Choroid plexus epithelial cell (primary cell): ENCODE measurements at regions not wholly inside any gene's neighbourhood (a gene's known extent, or its start where the extent isn't known, plus 50 kb on each side); places are given as distances from the start of the nearest gene placed in this dataset.
"Not testable (repeated sequence)": the region's sequence is repeated elsewhere in the genome, so short reads cannot be mapped to it uniquely, and the experiment has no call there.

ENCODE experiments used
- DNase-seq: peaks from one replicate; pipeline ENCODE4 v3.0.0-alpha.2; 2010; ENCODE audit warnings: low read depth
- H3K4me3 ChIP-seq: 2 replicates; pipeline ENCODE4 v1.5.1; 2011; ENCODE audit warnings: low read depth, mild to moderate bottlenecking, control low read depth, low read length, moderate library complexity
- CTCF ChIP-seq: conservative IDR thresholded peaks from 2 replicates; pipeline ENCODE4 v1.5.1; 2011; ENCODE audit warnings: low read depth, mild to moderate bottlenecking, control low read depth, inconsistent platforms, low read length, moderate library complexity

- H3K4me3 ChIP-seq: no peak overlapping the region
- DNase-seq: no peak
- TF ChIP-seq CTCF: no peak
Observed at GRCh38 chr11:87555101-87555500, 517.4 kb downstream of the TMEM135 start.

DNA sequence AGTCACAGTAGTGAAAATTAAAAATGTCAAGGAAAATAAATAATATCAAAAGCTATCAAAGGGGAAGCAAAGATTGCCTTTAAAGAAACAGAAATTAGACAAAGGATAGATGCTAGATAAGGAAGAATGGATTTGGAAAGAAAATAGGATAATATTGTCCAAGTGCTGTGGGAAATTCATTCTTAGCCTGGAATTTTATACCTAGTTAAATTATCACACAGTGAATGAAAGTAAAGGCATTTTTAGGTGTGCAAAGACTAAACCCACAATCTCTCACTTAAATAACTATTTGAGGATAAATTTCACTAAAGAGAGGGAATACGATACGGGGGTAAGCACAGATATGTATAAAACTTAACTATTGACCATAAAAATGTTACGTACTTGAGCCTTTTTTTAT is 511.1 kb downstream of the TMEM135 start:
- DNase-seq: no peak
- H3K4me3 ChIP-seq: no peak overlapping the region
- no peak for TF ChIP-seq CTCF

- no peak for TF ChIP-seq CTCF
- no peak overlapping the region for H3K4me3 ChIP-seq
- DNase-seq: no peak
Observed at GRCh38 chr11:87545858-87546257, 508.1 kb downstream of the TMEM135 start.

GRCh38 chr11:87539596-87539995 is 501.9 kb downstream of the TMEM135 start:
- TF ChIP-seq CTCF: no peak
- no peak overlapping the region for H3K4me3 ChIP-seq
- DNase-seq: no peak

GRCh38 chr11:87536565-87536964 is 498.8 kb downstream of the TMEM135 start:
- no peak for DNase-seq
- no peak overlapping the region for H3K4me3 ChIP-seq
- TF ChIP-seq CTCF: no peak

- TF ChIP-seq CTCF: no peak
- no peak for DNase-seq
- no peak overlapping the region for H3K4me3 ChIP-seq
Observed at GRCh38 chr11:87536016-87536415, 498.3 kb downstream of the TMEM135 start.

DNA sequence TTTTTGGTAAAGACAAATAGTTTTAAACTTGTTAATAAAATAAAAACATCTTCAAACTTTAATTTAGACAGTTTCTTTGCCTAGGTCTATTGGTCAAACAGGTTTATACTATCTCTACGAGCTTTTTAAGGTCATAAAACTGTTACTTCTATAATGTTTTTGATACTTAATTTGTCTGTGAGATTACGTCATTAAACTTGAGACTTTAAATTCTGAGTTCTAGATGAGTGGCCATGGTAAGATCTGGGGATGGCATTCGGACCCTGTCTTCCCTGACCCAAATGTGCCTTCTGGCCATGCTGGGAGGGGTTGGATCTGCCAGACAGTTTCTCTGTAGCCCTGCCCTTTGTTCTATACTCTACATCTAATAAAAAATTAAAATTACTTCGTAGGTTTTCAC is 497.8 kb downstream of the TMEM135 start:
- H3K4me3 ChIP-seq: no peak overlapping the region
- no peak for TF ChIP-seq CTCF
- no peak for DNase-seq

GRCh38 chr11:87531835-87532234 is 494.1 kb downstream of the TMEM135 start:
- H3K4me3 ChIP-seq: not testable (repeated sequence)
- DNase-seq: peak; percentile 1
